ENCODE measurements at regions not wholly inside any gene's neighbourhood (a gene's known extent, or its start where the extent isn't known, plus 50 kb on each side); places are given as distances from the start of the nearest gene placed in this dataset.

GRCh38 chr3:72154391-72155335 lies 369.7 kb upstream of the PROK2 start:
- no peak for TF ChIP-seq EZH2phosphoT487 (IDR thresholded peaks at IDR 0.05; ENCODE audit: borderline replicate concordance, low read depth)
- TF ChIP-seq CTCF (IDR thresholded peaks at IDR 0.05) = no peak
- no peak for TF ChIP-seq EP300 (IDR thresholded peaks at IDR 0.05; ENCODE audit: borderline replicate concordance in 1 of 2, low read depth in 1 of 2, low read length in 1 of 2)
- TF ChIP-seq POLR2AphosphoS5 (IDR thresholded peaks at IDR 0.05; ENCODE audit: low read depth, low read length) = no peak
- TF ChIP-seq REST (IDR thresholded peaks at IDR 0.05; ENCODE audit: low read depth, low read length) = no peak
- TF ChIP-seq USF1 (IDR thresholded peaks at IDR 0.05; ENCODE audit: borderline replicate concordance, low read depth) = no peak
